GM18498 (cell line): ENCODE measurements at regions not wholly inside any gene's neighbourhood (a gene's known extent, or its start where the extent isn't known, plus 50 kb on each side); places are given as distances from the start of the nearest gene placed in this dataset.

ENCODE experiments used
- ATAC-seq: cut with Tn5 transposase; IDR thresholded peaks from one replicate; pipeline ENCODE4 v1.9.1; 2021; ENCODE audit warnings: mild to moderate bottlenecking, moderate library complexity; ENCODE audit not compliant: unreplicated experiment

GRCh38 chr10:3692387-3692999 lies 92.5 kb downstream of the KLF6 start:
- no peak for ATAC-seq

- no peak for ATAC-seq
Measured at GRCh38 chr10:3691482-3691881, 93.5 kb downstream of the KLF6 start.

- ATAC-seq = no peak
Measured at GRCh38 chr10:3689871-3690510, 95.0 kb downstream of the KLF6 start.

GRCh38 chr10:3687510-3688081 lies 97.4 kb downstream of the KLF6 start:
- ATAC-seq = no peak

- ATAC-seq = no peak
Measured at GRCh38 chr10:3685384-3685783, 99.6 kb downstream of the KLF6 start.

GRCh38 chr10:3684891-3685290 lies 100.1 kb downstream of the KLF6 start:
- no peak for ATAC-seq

- no peak for ATAC-seq
Measured at GRCh38 chr10:3683560-3683959, 101.4 kb downstream of the KLF6 start.

GRCh38 chr10:3682745-3683144 lies 102.3 kb downstream of the KLF6 start:
- no peak for ATAC-seq

GRCh38 chr10:3681642-3682554 lies 103.1 kb downstream of the KLF6 start:
- ATAC-seq = no peak

- no peak for ATAC-seq
Measured at GRCh38 chr10:3679950-3680629, 104.9 kb downstream of the KLF6 start.

GRCh38 chr10:3678629-3679227 lies 106.3 kb downstream of the KLF6 start:
- no peak for ATAC-seq

- ATAC-seq = peak; percentile 56
Measured at GRCh38 chr10:3676564-3676963, 108.4 kb downstream of the KLF6 start.

GRCh38 chr10:3672220-3672619 lies 112.8 kb downstream of the KLF6 start:
- no peak for ATAC-seq

- no peak for ATAC-seq
Measured at GRCh38 chr10:3671386-3671955, 113.5 kb downstream of the KLF6 start.

GRCh38 chr10:3668966-3669330 lies 116.1 kb downstream of the KLF6 start:
- ATAC-seq = no peak

GRCh38 chr10:3668276-3668965 lies 116.6 kb downstream of the KLF6 start:
- no peak for ATAC-seq

- ATAC-seq = no peak
Measured at GRCh38 chr10:3666525-3667302, 118.3 kb downstream of the KLF6 start.

- ATAC-seq = no peak
Measured at GRCh38 chr10:3665316-3665908, 119.6 kb downstream of the KLF6 start.

- no peak for ATAC-seq
Measured at GRCh38 chr10:3662775-3663174, 122.2 kb downstream of the KLF6 start.
